Caco-2 (cell line): ENCODE measurements at regions not wholly inside any gene's neighbourhood (a gene's known extent, or its start where the extent isn't known, plus 50 kb on each side); places are given as distances from the start of the nearest gene placed in this dataset.

Experiments used
- BruUV-seq: library from RNA; stranded (reverse); fragments of 400-500 nt; replicated peaks from 2 replicates; lab custom pipeline; 2021; lab: Mats Ljungman, UMichigan
- CTCF ChIA-PET: fragments of 300-600 bp; sonication (Branson Sonifier 250); formaldehyde crosslinking; loops from one replicate; lab custom pipeline; 2022; ENCODE audit warnings: antibody characterized with exemption; lab: Charles Lee
- POLR2A ChIA-PET: fragments of 300-600 bp; sonication (Branson Sonifier 250); formaldehyde crosslinking; loops from one replicate; lab custom pipeline; 2022; ENCODE audit warnings: antibody characterized with exemption; lab: Charles Lee
- DNase-seq, 2 experiments: peaks; one replicate each; pipeline versions ENCODE4 v3.0.0 to v3.0.0-alpha.2; 2020 to 2022
- H3K27me3 ChIP-seq: replicated peaks from 2 replicates; pipeline ENCODE4 v1.6.0; 2011; ENCODE audit warnings: low read length; ENCODE audit not compliant: control insufficient read depth, insufficient read depth
- H3K36me3 ChIP-seq: 2 replicates; pipeline ENCODE4 v1.5.1; 2011; ENCODE audit warnings: low read length; ENCODE audit not compliant: control insufficient read depth, insufficient read depth
- H3K4me1 ChIP-seq: fragments of 250-450 bp; sonication (Bioruptor Pico); 2 replicates; pipeline ENCODE4 v1.5.1; 2020; ENCODE audit warnings: mild to moderate bottlenecking
- H3K4me3 ChIP-seq: 2 replicates; pipeline ENCODE4 v1.5.1; 2011; ENCODE audit warnings: low read depth, mild to moderate bottlenecking, control low read depth, low read length
- H3K9me3 ChIP-seq: fragments of 250-450 bp; sonication (Bioruptor Pico); 2 replicates; pipeline ENCODE4 v1.5.1; 2020; ENCODE audit warnings: mild to moderate bottlenecking, moderate library complexity
- H3K27ac Mint-ChIP-seq: one replicate; pipeline ENCODE4 v1.8.0; 2022; ENCODE audit warnings: mixed read lengths; ENCODE audit not compliant: unreplicated experiment
- H3K27me3 Mint-ChIP-seq: one replicate; pipeline ENCODE4 v1.8.0; 2022; ENCODE audit warnings: mixed read lengths; ENCODE audit not compliant: insufficient read depth, unreplicated experiment
- H3K36me3 Mint-ChIP-seq: one replicate; pipeline ENCODE4 v1.8.0; 2022; ENCODE audit warnings: mild to moderate bottlenecking, mixed read lengths; ENCODE audit not compliant: insufficient read depth, unreplicated experiment
- H3K4me1 Mint-ChIP-seq: one replicate; pipeline ENCODE4 v1.8.0; 2022; ENCODE audit warnings: low read depth, mixed read lengths; ENCODE audit not compliant: unreplicated experiment
- H3K4me3 Mint-ChIP-seq: one replicate; pipeline ENCODE4 v1.8.0; 2022; ENCODE audit warnings: mild to moderate bottlenecking, moderate library complexity, mixed read lengths; ENCODE audit not compliant: unreplicated experiment
- H3K9me3 Mint-ChIP-seq: one replicate; pipeline ENCODE4 v1.8.0; 2022; ENCODE audit warnings: mixed read lengths; ENCODE audit not compliant: unreplicated experiment
- CTCF ChIP-seq, 2 experiments: fragments of 200-600 bp in 1 of 2; IDR thresholded peaks; 1 replicate in 1 of 2; 2 replicates in 1 of 2; pipeline versions ENCODE4 v1.5.1 to v1.8.0; 2011 to 2022; ENCODE audit warnings: antibody characterized with exemption in 1 of 2, control low read depth in 1 of 2, inconsistent platforms in 1 of 2, low read depth in 1 of 2, low read length in 1 of 2, mild to moderate bottlenecking in 1 of 2, moderate library complexity in 1 of 2; ENCODE audit not compliant: insufficient read depth in 1 of 2, severe bottlenecking in 1 of 2, unreplicated experiment in 1 of 2
- intact Hi-C: fragments of 100-400 bp; cut with micrococcal nuclease; formaldehyde crosslinking; loops from one replicate; pipeline ENCODE4 v1.10.0; 2022; ENCODE audit not compliant: unreplicated experiment

DNA sequence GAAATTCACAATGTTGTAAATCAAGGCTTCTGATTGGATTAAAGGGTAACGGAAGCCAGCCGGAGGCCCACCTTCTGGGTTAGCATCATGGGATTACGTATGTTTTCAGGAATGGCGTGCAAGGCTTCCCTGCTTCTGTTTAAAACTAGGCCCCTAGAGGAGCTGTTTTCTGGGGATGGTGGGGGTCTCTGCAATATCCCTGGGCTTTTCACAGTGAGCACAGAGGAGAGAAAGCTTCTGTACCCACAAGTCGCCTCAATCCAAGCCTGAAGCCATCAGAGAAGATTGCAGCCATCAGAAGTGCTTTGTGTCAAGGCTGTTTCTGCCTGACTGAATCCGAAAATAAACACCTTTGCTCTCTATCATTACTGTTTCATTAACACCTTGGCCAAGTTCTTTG, 226.9 kb upstream of the SMIM21 start:
- no peak for DNase-seq
- intact Hi-C loops = no loop called here
- H3K4me3 Mint-ChIP-seq = no peak overlapping the region
- Histone ChIP-seq H3K36me3 (no peaks in the 10 kb centered on the region), H3K27me3 (no peaks in the 10 kb centered on the region), H3K9me3 (no peaks in the 10 kb centered on the region), H3K4me3 (no peak overlapping the region), H3K4me1 (no peaks in the 10 kb centered on the region)
- no peaks in the 10 kb centered on the region for H3K36me3 Mint-ChIP-seq
- CTCF ChIA-PET = no interaction called here
- H3K9me3 Mint-ChIP-seq = no peaks in the 10 kb centered on the region
- no peaks in the 10 kb centered on the region for H3K4me1 Mint-ChIP-seq
- TF ChIP-seq CTCF (IDR thresholded peaks at IDR 0.05; ENCODE audit: insufficient read depth in 1 of 2, low read depth in 1 of 2, low read length in 1 of 2, severe bottlenecking in 1 of 2, unreplicated experiment in 1 of 2) = no peak
- BruUV-seq = no TSS peak
- no peak overlapping the region for H3K27ac Mint-ChIP-seq
- H3K27me3 Mint-ChIP-seq = no peaks in the 10 kb centered on the region
- POLR2A ChIA-PET = no interaction called here

- no peak for TF ChIP-seq CTCF (IDR thresholded peaks at IDR 0.05; ENCODE audit: insufficient read depth in 1 of 2, low read depth in 1 of 2, low read length in 1 of 2, severe bottlenecking in 1 of 2, unreplicated experiment in 1 of 2)
- no peaks in the 10 kb centered on the region for H3K4me1 ChIP-seq
- no peaks in the 10 kb centered on the region for H3K27me3 Mint-ChIP-seq
- intact Hi-C loops = no loop called here
- ChIA-PET POLR2A (no interaction called here), CTCF (no interaction called here)
- no peaks in the 10 kb centered on the region for H3K9me3 ChIP-seq
- H3K27ac Mint-ChIP-seq = no peak overlapping the region
- no peak overlapping the region for H3K4me3 Mint-ChIP-seq
- H3K4me3 ChIP-seq = no peak overlapping the region
- H3K9me3 Mint-ChIP-seq = no peaks in the 10 kb centered on the region
- no peaks in the 10 kb centered on the region for H3K4me1 Mint-ChIP-seq
- BruUV-seq = no TSS peak
- no peak for DNase-seq
- no peaks in the 10 kb centered on the region for H3K36me3 ChIP-seq
- no peaks in the 10 kb centered on the region for H3K36me3 Mint-ChIP-seq
- H3K27me3 ChIP-seq = no peaks in the 10 kb centered on the region
Measured at GRCh38 chr18:75652528-75652927, 225.0 kb upstream of the SMIM21 start.

DNA sequence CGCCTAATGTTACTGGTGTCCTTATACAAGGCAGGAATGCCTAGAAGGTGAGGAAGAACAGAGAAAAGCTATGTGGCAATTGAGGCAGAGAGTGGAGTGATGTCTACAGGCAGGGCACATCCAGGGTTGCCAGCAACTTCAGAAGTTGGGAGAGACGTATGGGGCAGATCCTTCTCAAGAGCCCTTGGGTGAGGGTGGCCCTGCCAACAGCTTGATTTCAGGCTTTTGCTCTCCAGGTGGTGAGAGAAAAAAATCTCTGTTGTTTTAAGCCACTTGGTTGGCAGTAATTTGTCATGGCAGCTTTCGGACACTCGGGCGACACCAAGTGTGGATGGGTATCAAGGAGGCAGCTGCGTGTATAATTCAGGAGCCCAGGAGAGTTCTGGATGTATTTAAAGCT, 217.4 kb upstream of the SMIM21 start:
- intact Hi-C loops = no loop called here
- Mint-ChIP-seq H3K27me3 (peaks cover 9% of the 10 kb centered on the region), H3K36me3 (no peaks in the 10 kb centered on the region), H3K4me1 (no peaks in the 10 kb centered on the region), H3K4me3 (no peak overlapping the region), H3K27ac (no peak overlapping the region), H3K9me3 (peaks cover 9% of the 10 kb centered on the region)
- ChIA-PET CTCF (no interaction called here), POLR2A (no interaction called here)
- no peak for DNase-seq
- no peaks in the 10 kb centered on the region for H3K9me3 ChIP-seq
- no TSS peak for BruUV-seq
- no peaks in the 10 kb centered on the region for H3K27me3 ChIP-seq
- H3K36me3 ChIP-seq = no peaks in the 10 kb centered on the region
- TF ChIP-seq CTCF (IDR thresholded peaks at IDR 0.05; ENCODE audit: insufficient read depth in 1 of 2, low read depth in 1 of 2, low read length in 1 of 2, severe bottlenecking in 1 of 2, unreplicated experiment in 1 of 2) = no peak
- H3K4me3 ChIP-seq = no peak overlapping the region
- no peaks in the 10 kb centered on the region for H3K4me1 ChIP-seq
